ENCODE measurements at regions not wholly inside any gene's neighbourhood (a gene's known extent, or its start where the extent isn't known, plus 50 kb on each side); places are given as distances from the start of the nearest gene placed in this dataset.

- Mint-ChIP-seq H3K9me3 (no peaks in the 10 kb centered on the region), H3K4me1 (ENCODE audit: low read depth) (no peaks in the 10 kb centered on the region), H3K27me3 (ENCODE audit: low read depth) (no peaks in the 10 kb centered on the region), H3K36me3 (ENCODE audit: low read depth) (no peaks in the 10 kb centered on the region), H3K4me3 (no peak overlapping the region), H3K27ac (no peak overlapping the region)
- intact Hi-C loops (cut with micrococcal nuclease): no loop called here
- DNase-seq: no peak
- CTCF ChIA-PET: no interaction called here
Observed at GRCh38 chr4:55291227-55291640, 54.8 kb upstream of the SRD5A3 start.

- Mint-ChIP-seq H3K36me3 (ENCODE audit: low read depth) (no peaks in the 10 kb centered on the region), H3K4me1 (ENCODE audit: low read depth) (no peaks in the 10 kb centered on the region), H3K27me3 (ENCODE audit: low read depth) (peaks cover 11% of the 10 kb centered on the region), H3K27ac (no peak overlapping the region), H3K4me3 (no peak overlapping the region), H3K9me3 (no peaks in the 10 kb centered on the region)
- intact Hi-C loops (cut with micrococcal nuclease): no loop called here
- CTCF ChIA-PET: no interaction called here
- no peak for DNase-seq
Observed at GRCh38 chr4:55296096-55296495, 49.9 kb upstream of the SRD5A3 start.

Measured in activated naive CD4-positive, alpha-beta T cell treated with anti-CD3 and anti-CD28 coated beads for 36 hours (primary cell).